ENCODE measurements at regions not wholly inside any gene's neighbourhood (a gene's known extent, or its start where the extent isn't known, plus 50 kb on each side); places are given as distances from the start of the nearest gene placed in this dataset.

GRCh38 chr3:80521081-80521480 is 753.3 kb upstream of the ROBO1 start:
- no peaks in the 10 kb centered on the region for H3K4me1 ChIP-seq
- H3K9me3 ChIP-seq = peaks cover 0 to 3% (median 0%) of the 10 kb centered on the region in 12 donors
- TF ChIP-seq CTCF (IDR thresholded peaks at IDR 0.05) = no peak
- no peak for TF ChIP-seq POLR2A (IDR thresholded peaks at IDR 0.05)
- no peaks in the 10 kb centered on the region for H3K27me3 ChIP-seq
- H3K4me3 ChIP-seq = no peak overlapping the region
- no peak for ATAC-seq
- H3K27ac ChIP-seq = no peak overlapping the region
- intact Hi-C loops (cut with DNase I) = no loop called here
- H3K36me3 ChIP-seq = no peaks in the 10 kb centered on the region
- DNase-seq = no peak

GRCh38 chr3:80519436-80519835 is 751.6 kb upstream of the ROBO1 start:
- Histone ChIP-seq H3K36me3 (no peaks in the 10 kb centered on the region), H3K27ac (no peak overlapping the region), H3K4me1 (no peaks in the 10 kb centered on the region), H3K4me3 (no peak overlapping the region), H3K9me3 (no peaks in the 10 kb centered on the region), H3K27me3 (no peaks in the 10 kb centered on the region)
- no peak for ATAC-seq
- TF ChIP-seq POLR2A (IDR thresholded peaks at IDR 0.05) (no peak), CTCF (IDR thresholded peaks at IDR 0.05) (no peak)
- WGBS, 4 donors = 89 to 90% (median 90%) methylated on average over 5 of the region's 5 CpGs
- intact Hi-C loops (cut with DNase I) = no loop called here
- DNase-seq = no peak

GRCh38 chr3:80496452-80496851 is 728.7 kb upstream of the ROBO1 start:
- Histone ChIP-seq H3K27me3 (no peaks in the 10 kb centered on the region), H3K9me3 (peaks cover 0 to 19% (median 0%) of the 10 kb centered on the region in 12 donors), H3K36me3 (no peaks in the 10 kb centered on the region), H3K4me1 (no peaks in the 10 kb centered on the region), H3K27ac (no peak overlapping the region), H3K4me3 (no peak overlapping the region)
- TF ChIP-seq POLR2A (IDR thresholded peaks at IDR 0.05) (no peak), CTCF (IDR thresholded peaks at IDR 0.05) (no peak)
- intact Hi-C loops (cut with DNase I) = no loop called here
- peak in 1 of 5 donors; percentile 37 for DNase-seq
- ATAC-seq = no peak
- 76 to 89% (median 86%) methylated on average over 3 of the region's 3 CpGs for WGBS, 4 donors

- no peaks in the 10 kb centered on the region for H3K27me3 ChIP-seq
- ATAC-seq = no peak
- intact Hi-C loops (cut with DNase I) = no loop called here
Measured at GRCh38 chr3:80492162-80492561, 724.4 kb upstream of the ROBO1 start.

More at GRCh38 chr3:80492162-80492561, 724.4 kb upstream of the ROBO1 start:
- Histone ChIP-seq H3K4me1 (no peaks in the 10 kb centered on the region), H3K4me3 (no peak overlapping the region), H3K27ac (no peak overlapping the region), H3K9me3 (peaks cover 0 to 9% (median 0%) of the 10 kb centered on the region in 12 donors), H3K36me3 (no peaks in the 10 kb centered on the region)
- no peak for TF ChIP-seq CTCF (IDR thresholded peaks at IDR 0.05)
- DNase-seq = no peak

Data from heart left ventricle (tissue), 16 donors.